GM12878 (cell line): ENCODE measurements at regions not wholly inside any gene's neighbourhood (a gene's known extent, or its start where the extent isn't known, plus 50 kb on each side); places are given as distances from the start of the nearest gene placed in this dataset.

ENCODE experiments used
- ATAC-seq: fragments of 200-7000 bp; cut with Tn5 transposase; 3 replicates; pipeline ENCODE4 v1.9.1; 2020; ENCODE audit warnings: mild to moderate bottlenecking, moderate library complexity
- BruUV-seq: library from RNA; stranded (reverse); fragments of 400-500 nt; replicated peaks from 2 replicates; lab custom pipeline; 2021; lab: Mats Ljungman, UMichigan
- CTCF ChIA-PET: fragments of 300-600 bp; sonication (Branson Sonifier 250); formaldehyde crosslinking; extraction: SDS; loops from one replicate; lab custom pipeline; 2021; ENCODE audit warnings: inconsistent platforms; lab: Yijun Ruan, JAX
- POLR2A ChIA-PET: fragments of 350-600 bp; formaldehyde crosslinking; extraction: SDS; loops from one replicate; lab custom pipeline; 2021; ENCODE audit warnings: inconsistent platforms; lab: Charles Lee
- RAD21 ChIA-PET: fragments of 300-600 bp; sonication (Branson Sonifier 250); formaldehyde crosslinking; loops from one replicate; lab custom pipeline; 2023; ENCODE audit warnings: antibody characterized with exemption; ENCODE audit not compliant: unreplicated experiment; lab: Charles Lee
- SMC1A ChIA-PET: fragments of 300-600 bp; sonication (Branson Sonifier 250); formaldehyde crosslinking; loops from one replicate; lab custom pipeline; 2023; ENCODE audit not compliant: unreplicated experiment, uncharacterized antibody; lab: Charles Lee
- DNase-seq: peaks from one replicate; pipeline ENCODE4 v3.0.0-alpha.2; 2011; ENCODE audit warnings: low read depth, low spot score
- FAIRE-seq: peaks from 3 replicates; lab custom pipeline; 2011; peaks lifted over from hg19 to GRCh38; lab: Jason Lieb, UNC
- H2AFZ ChIP-seq: 2 replicates; pipeline ENCODE4 v1.6.0; 2011; ENCODE audit warnings: low read depth, low read length, control low read depth; ENCODE audit not compliant: control insufficient read depth
- H3K27ac ChIP-seq: 2 replicates; pipeline ENCODE4 v1.5.1; 2011; ENCODE audit warnings: control low read depth; ENCODE audit not compliant: control insufficient read depth, insufficient read depth
- H3K27me3 ChIP-seq, 2 experiments: replicated peaks in 1 of 2; 2 replicates each; pipeline versions ENCODE4 v1.6.0 to v1.6.1; 2011; ENCODE audit warnings: low read length in 1 of 2; ENCODE audit not compliant: control insufficient read depth in 2 of 2, insufficient read depth in 2 of 2
- H3K36me3 ChIP-seq, 2 experiments: 2 replicates each; pipeline ENCODE4 v1.5.1; 2011; ENCODE audit warnings: low read length in 1 of 2; ENCODE audit not compliant: control insufficient read depth in 2 of 2, insufficient read depth in 2 of 2
- H3K4me1 ChIP-seq: 2 replicates; pipeline ENCODE4 v1.6.1; 2011; ENCODE audit warnings: mild to moderate bottlenecking, low read length, moderate library complexity, mixed read lengths; ENCODE audit not compliant: control insufficient read depth, insufficient read depth
- H3K4me2 ChIP-seq: 2 replicates; pipeline ENCODE4 v1.6.0; 2011; ENCODE audit warnings: control low read depth; ENCODE audit not compliant: control insufficient read depth, insufficient read depth
- H3K4me3 ChIP-seq: fragments of 200-600 bp; sonication (generic); 2 replicates; pipeline ENCODE4 v1.5.1; 2016
- H3K79me2 ChIP-seq: 2 replicates; pipeline ENCODE4 v1.6.0; 2011; ENCODE audit warnings: low read length; ENCODE audit not compliant: control insufficient read depth, insufficient read depth
- H3K9ac ChIP-seq: 2 replicates; pipeline ENCODE4 v1.8.0; 2011; ENCODE audit warnings: low read length, control low read depth, mixed read lengths; ENCODE audit not compliant: control insufficient read depth, insufficient read depth
- H3K9me3 ChIP-seq: replicated peaks from 3 replicates; pipeline ENCODE4 v1.5.1; 2011; ENCODE audit warnings: mild to moderate bottlenecking, low read length; ENCODE audit not compliant: control insufficient read depth, insufficient read depth
- H4K20me1 ChIP-seq: 2 replicates; pipeline ENCODE4 v1.6.0; 2011; ENCODE audit not compliant: control insufficient read depth, insufficient read depth
- ASH2L ChIP-seq: fragments of 300-600, 200-600 bp; sonication (generic); IDR thresholded peaks from 2 replicates; pipeline ENCODE4 v1.6.1; 2017; ENCODE audit warnings: low read depth, mild to moderate bottlenecking, borderline replicate concordance
- CHD4 ChIP-seq: fragments of 200-600 bp; sonication (generic); IDR thresholded peaks from 2 replicates; pipeline ENCODE4 v1.6.1; 2016; ENCODE audit warnings: mild to moderate bottlenecking
- E4F1 ChIP-seq: fragments of 450-650 bp; IDR thresholded peaks from 2 replicates; pipeline ENCODE4 v1.6.1; 2018; ENCODE audit warnings: borderline replicate concordance, mild to moderate bottlenecking; ENCODE audit not compliant: partially characterized antibody
- EZH2 ChIP-seq: IDR thresholded peaks from 2 replicates; pipeline ENCODE4 v1.6.1; 2012; ENCODE audit warnings: low read depth, mild to moderate bottlenecking, control low read depth, inconsistent platforms, low read length, borderline replicate concordance; ENCODE audit not compliant: control insufficient read depth
- NBN ChIP-seq: fragments of 450-650 bp; IDR thresholded peaks from 2 replicates; pipeline ENCODE4 v1.6.1; 2016
- NKRF ChIP-seq: fragments of 450-650 bp; conservative IDR thresholded peaks from 2 replicates; pipeline ENCODE4 v1.6.1; 2017; ENCODE audit warnings: mild to moderate bottlenecking, moderate library complexity
- RB1 ChIP-seq: fragments of 450-650 bp; formaldehyde crosslinking; IDR thresholded peaks from 2 replicates; pipeline ENCODE4 v1.6.1; 2017; ENCODE audit warnings: mild to moderate bottlenecking, borderline replicate concordance
- RFX5 ChIP-seq: IDR thresholded peaks from 2 replicates; pipeline ENCODE4 v1.6.1; 2011; ENCODE audit warnings: low read depth, low read length, improper control_type of control experiment
- SIX5 ChIP-seq: IDR thresholded peaks from 2 replicates; pipeline ENCODE4 v1.6.1; 2011; ENCODE audit warnings: mild to moderate bottlenecking, low read depth, low read length, moderate library complexity; ENCODE audit not compliant: severe bottlenecking
- SP1 ChIP-seq: IDR thresholded peaks from one replicate; pipeline ENCODE4 v1.6.1; 2011; ENCODE audit warnings: low read depth, low read length
- TBL1XR1 ChIP-seq: IDR thresholded peaks from 2 replicates; pipeline ENCODE4 v1.6.1; 2012; ENCODE audit warnings: low read depth, low read length, improper control_type of control experiment
- USF2 ChIP-seq: IDR thresholded peaks from 2 replicates; pipeline ENCODE4 v1.6.1; 2011; ENCODE audit warnings: low read depth, low read length, improper control_type of control experiment, borderline replicate concordance
- ZBTB33 ChIP-seq: fragments of 450-650 bp; IDR thresholded peaks from 2 replicates; pipeline ENCODE4 v1.6.1; 2017; ENCODE audit warnings: mild to moderate bottlenecking
- WGBS: methylation state at CpG from one replicate; pipeline ENCODE4 v1.1.6; 2016; ENCODE audit warnings: low lambda C conversion rate; ENCODE audit not compliant: insufficient replicate concordance, insufficient coverage; ENCODE audit errors: missing lambda C conversion rate; 5-methylcytosine and 5-hydroxymethylcytosine counted together
- in situ Hi-C: fragments of 300-500 bp; cut with MboI; formaldehyde crosslinking; loops from 9 replicates; pipeline ENCODE4 v1.14.3; 2018; ENCODE audit warnings: mixed read lengths
- intact Hi-C: fragments of 100-400 bp; cut with micrococcal nuclease; formaldehyde crosslinking; loops from one replicate; pipeline ENCODE4 v1.14.2; 2022; ENCODE audit not compliant: unreplicated experiment

GRCh38 chr2:163856941-163857340, 121.1 kb upstream of the FIGN start (continued):
- no peak for TF ChIP-seq RFX5
- no peak for TF ChIP-seq SIX5
- no peak for TF ChIP-seq NKRF

- Histone ChIP-seq H3K79me2 (no peaks in the 10 kb centered on the region), H3K27ac (no peak overlapping the region), H3K9me3 (no peaks in the 10 kb centered on the region), H3K36me3 (no peaks in the 10 kb centered on the region), H3K4me3 (no peak overlapping the region), H3K4me2 (no peak overlapping the region), H3K4me1 (no peaks in the 10 kb centered on the region), H3K9ac (no peak overlapping the region), H2AFZ (no peak overlapping the region), H3K27me3 (no peaks in the 10 kb centered on the region), H4K20me1 (no peaks in the 10 kb centered on the region)
- ChIA-PET RAD21 (no interaction called here), SMC1A (interaction anchor here (1.0 kb wide), 1 partner anchor 13 kb away, joined by 3 read pairs; no protein-coding TSS in a partner anchor), POLR2A (no interaction called here), CTCF (no interaction called here)
- intact Hi-C loops: no loop called here
- FAIRE-seq (no peak), DNase-seq (no peak), ATAC-seq (no peak)
- in situ Hi-C loops: no loop called here
- no TSS peak for BruUV-seq
- 0% methylated on average over 3 of the region's 3 CpGs for WGBS
- no peak for TF ChIP-seq NKRF
- no peak for TF ChIP-seq CHD4
- no peak for TF ChIP-seq ASH2L
- TF ChIP-seq ZBTB33: no peak
- no peak for TF ChIP-seq TBL1XR1
- TF ChIP-seq RB1: no peak
- TF ChIP-seq NBN: no peak
- TF ChIP-seq USF2: no peak
- no peak for TF ChIP-seq EZH2
- no peak for TF ChIP-seq SP1
- no peak for TF ChIP-seq E4F1
Observed at GRCh38 chr2:163852616-163853015, 116.8 kb upstream of the FIGN start.
